CD4-positive, alpha-beta T cell treated with Interleukin-10 for 1 hour (primary cell): ENCODE measurements at regions not wholly inside any gene's neighbourhood (a gene's known extent, or its start where the extent isn't known, plus 50 kb on each side); places are given as distances from the start of the nearest gene placed in this dataset.
"Not testable (repeated sequence)": the region's sequence is repeated elsewhere in the genome, so short reads cannot be mapped to it uniquely, and the experiment has no call there.

Experiments used
- DNase-seq: peaks from one replicate; pipeline ENCODE4 v3.0.0-alpha.2; 2020

DNA sequence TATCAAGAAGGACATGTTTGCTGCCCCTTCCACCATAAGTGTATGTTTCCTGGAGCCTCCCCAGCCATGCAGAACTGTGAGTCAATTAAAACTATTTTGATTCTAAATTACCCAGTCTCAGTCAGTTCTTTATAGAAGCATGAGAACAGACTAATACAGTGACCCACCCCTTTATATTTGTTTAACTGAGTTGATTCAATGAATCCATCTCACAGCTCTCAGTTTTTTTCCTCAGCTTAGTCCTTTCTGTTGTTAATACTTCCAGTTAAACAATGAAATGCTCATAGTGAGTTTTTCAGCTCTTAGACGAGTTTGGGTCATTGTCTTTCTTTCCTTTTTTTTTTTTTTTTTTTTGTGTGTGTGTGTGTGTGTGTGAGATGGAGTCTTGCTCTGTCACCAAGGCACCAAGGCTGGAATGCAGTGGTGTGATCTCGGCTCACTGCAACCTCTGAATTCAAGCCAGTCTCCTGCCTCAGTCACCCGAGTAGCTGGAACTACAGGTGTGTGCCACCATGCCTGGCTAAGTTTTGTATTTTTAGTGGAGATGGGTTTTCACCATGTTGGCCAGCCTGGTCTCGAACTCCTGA, 417.9 kb upstream of the ZNG1F start:
- not testable (repeated sequence) for DNase-seq

DNA sequence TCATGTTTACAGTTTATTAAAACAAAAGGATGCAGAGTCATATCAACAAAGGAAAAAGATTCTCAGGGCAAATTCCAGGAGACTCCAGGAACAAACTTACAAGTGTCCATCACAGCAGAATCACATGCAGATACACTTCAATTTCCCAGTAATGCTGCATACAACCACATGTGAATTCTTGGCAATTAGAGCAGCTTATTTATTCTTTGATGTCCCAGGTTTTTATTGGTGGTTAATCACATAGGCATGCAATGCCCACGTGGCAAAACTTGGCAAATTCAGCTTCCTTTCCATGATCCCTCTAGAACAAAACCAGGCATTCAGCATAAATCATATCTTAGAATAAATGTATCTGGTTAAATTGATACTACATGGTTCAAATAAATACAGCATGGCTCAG, 376.5 kb upstream of the ZNG1F start:
- DNase-seq, result not testable (repeated sequence)
